ENCODE measurements at regions not wholly inside any gene's neighbourhood (a gene's known extent, or its start where the extent isn't known, plus 50 kb on each side); places are given as distances from the start of the nearest gene placed in this dataset.

DNA sequence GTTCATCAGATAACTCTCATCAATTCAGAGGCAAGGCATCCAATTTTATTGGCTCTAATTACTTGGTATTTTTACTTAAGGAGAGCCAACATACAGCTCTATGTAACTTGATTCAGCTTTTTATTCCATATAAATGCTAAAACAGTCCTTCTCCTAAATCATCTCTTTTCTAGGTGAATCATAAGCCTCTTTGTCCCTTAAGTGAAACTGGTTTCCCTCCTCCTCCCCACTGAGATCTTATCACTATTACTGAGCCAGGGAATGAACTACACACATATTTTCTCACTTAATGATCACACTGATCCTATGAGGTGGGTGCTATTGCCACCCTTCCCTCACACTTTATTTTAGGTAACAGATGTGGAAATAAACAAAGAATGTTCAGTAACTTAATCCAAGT lies 1143.8 kb downstream of the MAT2B start:
- Mint-ChIP-seq H3K27ac (no peak overlapping the region), H3K4me3 (no peak overlapping the region), H3K36me3 (ENCODE audit: low read depth) (no peaks in the 10 kb centered on the region), H3K9me3 (peaks cover 7% of the 10 kb centered on the region), H3K4me1 (ENCODE audit: low read depth) (peaks cover 33% of the 10 kb centered on the region), H3K27me3 (no peaks in the 10 kb centered on the region)
- intact Hi-C loops (cut with micrococcal nuclease), result no loop called here

GRCh38 chr5:164650427-164650826 lies 1145.0 kb downstream of the MAT2B start:
- H3K27me3 Mint-ChIP-seq, result no peaks in the 10 kb centered on the region
- H3K27ac Mint-ChIP-seq, result no peak overlapping the region
- H3K4me1 Mint-ChIP-seq (ENCODE audit: low read depth), result peaks cover 33% of the 10 kb centered on the region
- H3K36me3 Mint-ChIP-seq (ENCODE audit: low read depth), result no peaks in the 10 kb centered on the region
- H3K9me3 Mint-ChIP-seq, result peaks cover 16% of the 10 kb centered on the region
- no peak overlapping the region for H3K4me3 Mint-ChIP-seq
- intact Hi-C loops (cut with micrococcal nuclease), result no loop called here

DNA sequence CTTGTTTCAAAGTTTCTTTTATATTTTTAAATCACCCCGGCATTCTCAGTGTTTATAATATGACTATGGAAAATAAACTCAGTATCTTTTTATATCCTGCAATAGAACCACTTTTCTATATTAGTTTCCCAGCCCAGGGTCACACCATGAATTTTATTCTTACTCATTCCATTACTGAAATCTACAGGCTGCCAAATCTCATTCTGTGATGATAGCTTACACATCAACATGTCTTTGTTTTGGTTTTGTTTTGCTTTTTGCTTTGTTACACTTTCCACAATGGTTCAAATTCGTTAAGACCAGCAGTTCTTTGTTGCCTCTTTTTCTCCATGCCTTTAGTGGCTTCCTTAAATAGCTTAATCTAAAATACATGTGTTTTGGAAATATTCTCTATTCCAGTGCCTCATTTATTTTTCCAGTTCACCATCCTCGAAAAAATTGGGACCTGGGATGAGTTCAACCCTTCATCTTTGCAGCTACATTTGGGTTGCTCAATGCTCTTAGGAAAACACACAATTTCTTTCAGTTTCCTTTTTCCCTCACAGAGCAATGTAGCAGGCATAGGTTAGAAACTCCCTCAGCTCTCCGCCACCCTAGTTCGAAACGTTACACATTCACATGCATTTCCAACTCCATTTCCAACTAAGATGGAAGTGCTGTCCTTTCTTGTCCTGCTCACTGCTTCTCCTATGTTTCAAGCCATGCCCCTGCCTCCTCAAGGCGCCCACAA lies 1146.3 kb downstream of the MAT2B start:
- H3K36me3 Mint-ChIP-seq (ENCODE audit: low read depth), result no peaks in the 10 kb centered on the region
- peak overlapping the region; percentile 6 for H3K27ac Mint-ChIP-seq
- intact Hi-C loops (cut with micrococcal nuclease), result no loop called here

GRCh38 chr5:164652276-164652660 lies 1146.8 kb downstream of the MAT2B start:
- peaks cover 16% of the 10 kb centered on the region for H3K9me3 Mint-ChIP-seq
- H3K4me3 Mint-ChIP-seq, result no peak overlapping the region
- intact Hi-C loops (cut with micrococcal nuclease), result no loop called here
- peaks cover 33% of the 10 kb centered on the region for H3K4me1 Mint-ChIP-seq (ENCODE audit: low read depth)
- peak overlapping the region; percentile 6 for H3K27ac Mint-ChIP-seq
- H3K27me3 Mint-ChIP-seq, result no peaks in the 10 kb centered on the region
- no peaks in the 10 kb centered on the region for H3K36me3 Mint-ChIP-seq (ENCODE audit: low read depth)

More for the DNA sequence above, 1146.3 kb downstream of the MAT2B start:
- Mint-ChIP-seq H3K27me3 (no peaks in the 10 kb centered on the region), H3K4me1 (ENCODE audit: low read depth) (peaks cover 33% of the 10 kb centered on the region), H3K9me3 (peaks cover 16% of the 10 kb centered on the region), H3K4me3 (no peak overlapping the region)

GRCh38 chr5:164663198-164663989 lies 1158.0 kb downstream of the MAT2B start:
- no peaks in the 10 kb centered on the region for H3K27me3 Mint-ChIP-seq
- H3K9me3 Mint-ChIP-seq, result no peaks in the 10 kb centered on the region
- no peaks in the 10 kb centered on the region for H3K36me3 Mint-ChIP-seq (ENCODE audit: low read depth)
- intact Hi-C loops (cut with micrococcal nuclease), result no loop called here
- no peak overlapping the region for H3K4me3 Mint-ChIP-seq
- no peaks in the 10 kb centered on the region for H3K4me1 Mint-ChIP-seq (ENCODE audit: low read depth)
- no peak overlapping the region for H3K27ac Mint-ChIP-seq

- H3K27ac Mint-ChIP-seq, result no peak overlapping the region
- intact Hi-C loops (cut with micrococcal nuclease), result no loop called here
- H3K4me3 Mint-ChIP-seq, result no peak overlapping the region
- no peaks in the 10 kb centered on the region for H3K4me1 Mint-ChIP-seq (ENCODE audit: low read depth)
- no peaks in the 10 kb centered on the region for H3K36me3 Mint-ChIP-seq (ENCODE audit: low read depth)
- H3K9me3 Mint-ChIP-seq, result no peaks in the 10 kb centered on the region
- H3K27me3 Mint-ChIP-seq, result no peaks in the 10 kb centered on the region
Measured at GRCh38 chr5:164671640-164672039, 1166.2 kb downstream of the MAT2B start.

DNA sequence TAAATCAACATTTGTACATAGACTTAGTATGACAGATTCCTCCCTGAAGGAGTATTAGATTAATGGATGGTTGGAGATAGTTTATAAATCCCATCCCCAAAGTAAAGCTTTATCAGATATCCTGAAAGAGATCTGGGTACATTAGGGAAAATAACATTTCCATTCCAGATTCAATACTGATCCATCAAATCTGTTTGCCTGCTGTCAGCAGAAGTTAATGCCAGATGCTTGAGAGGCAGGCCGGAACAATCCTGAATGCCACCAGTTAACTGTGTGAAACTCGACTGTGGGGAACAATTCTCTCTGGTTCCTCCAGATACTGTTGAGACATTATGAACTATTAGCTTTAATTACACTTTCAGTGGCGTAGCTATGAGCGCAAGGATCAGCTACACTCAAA lies 1166.8 kb downstream of the MAT2B start:
- no peaks in the 10 kb centered on the region for H3K27me3 Mint-ChIP-seq
- no peak overlapping the region for H3K27ac Mint-ChIP-seq
- intact Hi-C loops (cut with micrococcal nuclease), result no loop called here
- no peak overlapping the region for H3K4me3 Mint-ChIP-seq
- H3K36me3 Mint-ChIP-seq (ENCODE audit: low read depth), result no peaks in the 10 kb centered on the region
- H3K9me3 Mint-ChIP-seq, result no peaks in the 10 kb centered on the region
- H3K4me1 Mint-ChIP-seq (ENCODE audit: low read depth), result no peaks in the 10 kb centered on the region

GRCh38 chr5:164672931-164673694 lies 1167.7 kb downstream of the MAT2B start:
- Mint-ChIP-seq H3K4me3 (no peak overlapping the region), H3K4me1 (ENCODE audit: low read depth) (no peaks in the 10 kb centered on the region), H3K27me3 (no peaks in the 10 kb centered on the region), H3K9me3 (no peaks in the 10 kb centered on the region), H3K27ac (no peak overlapping the region), H3K36me3 (ENCODE audit: low read depth) (no peaks in the 10 kb centered on the region)
- intact Hi-C loops (cut with micrococcal nuclease), result no loop called here

DNA sequence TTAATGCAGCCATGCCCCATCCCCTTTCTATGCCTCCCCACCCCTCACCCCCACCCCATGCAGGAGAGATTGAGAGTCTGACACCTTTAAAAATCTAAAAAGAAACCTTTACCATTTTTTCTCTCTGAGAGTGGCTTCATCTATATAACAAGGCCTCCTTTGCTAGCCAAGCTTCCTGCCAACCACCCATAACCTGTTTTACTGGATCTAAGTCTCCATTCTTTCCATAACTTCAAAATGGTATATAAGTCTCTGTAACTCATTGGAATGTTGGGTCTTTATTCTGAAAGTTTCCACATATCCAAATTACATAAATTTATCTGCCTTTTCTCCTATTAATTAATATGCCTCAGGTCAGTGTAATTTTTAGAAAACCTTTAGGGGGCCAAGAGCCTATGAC lies 1174.0 kb downstream of the MAT2B start:
- no peaks in the 10 kb centered on the region for H3K27me3 Mint-ChIP-seq
- no peaks in the 10 kb centered on the region for H3K4me1 Mint-ChIP-seq (ENCODE audit: low read depth)
- no peak overlapping the region for H3K27ac Mint-ChIP-seq
- intact Hi-C loops (cut with micrococcal nuclease), result no loop called here
- H3K9me3 Mint-ChIP-seq, result no peaks in the 10 kb centered on the region
- no peaks in the 10 kb centered on the region for H3K36me3 Mint-ChIP-seq (ENCODE audit: low read depth)
- no peak overlapping the region for H3K4me3 Mint-ChIP-seq

DNA sequence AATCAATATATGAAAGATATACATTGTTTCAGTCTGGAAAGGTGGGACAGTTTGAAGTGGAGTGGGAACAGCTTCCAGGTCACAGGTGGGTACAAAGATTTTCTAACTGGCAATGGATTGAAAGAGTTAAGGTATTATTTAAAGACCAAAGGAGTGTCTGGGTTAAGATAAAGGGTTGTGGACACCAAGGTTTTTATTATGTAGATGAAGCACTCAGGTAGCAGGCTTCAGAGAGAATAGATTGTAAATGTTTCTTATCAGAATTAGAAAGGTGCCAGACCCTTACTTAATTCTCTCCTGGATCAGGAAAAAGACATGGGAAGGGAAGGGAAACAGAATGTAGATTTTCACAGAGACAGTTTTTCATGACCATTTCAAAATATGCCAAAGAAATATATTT lies 1174.8 kb downstream of the MAT2B start:
- Mint-ChIP-seq H3K27ac (no peak overlapping the region), H3K4me3 (no peak overlapping the region), H3K4me1 (ENCODE audit: low read depth) (no peaks in the 10 kb centered on the region), H3K27me3 (no peaks in the 10 kb centered on the region), H3K36me3 (ENCODE audit: low read depth) (no peaks in the 10 kb centered on the region), H3K9me3 (no peaks in the 10 kb centered on the region)
- intact Hi-C loops (cut with micrococcal nuclease), result no loop called here

GRCh38 chr5:164680812-164681520 lies 1175.5 kb downstream of the MAT2B start:
- Mint-ChIP-seq H3K27ac (no peak overlapping the region), H3K9me3 (no peaks in the 10 kb centered on the region)
- intact Hi-C loops (cut with micrococcal nuclease), result no loop called here

DNA sequence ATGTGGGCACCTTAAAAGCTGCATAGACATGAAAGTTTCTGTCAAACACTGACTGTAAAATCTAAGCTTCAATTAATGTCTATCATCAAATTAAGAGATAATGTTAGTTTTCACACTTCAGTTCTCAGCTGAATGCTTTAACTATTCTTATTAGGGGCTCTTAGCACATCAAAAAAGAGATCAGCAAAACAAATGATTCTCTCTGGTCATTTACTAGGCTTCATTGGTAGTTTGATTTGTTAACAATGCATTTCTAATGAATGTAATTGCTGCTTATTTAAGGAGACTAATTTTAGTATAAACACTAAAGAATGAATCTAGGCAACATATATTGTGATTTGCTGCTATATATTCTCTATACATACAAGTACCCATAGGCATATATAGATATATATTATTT lies 1182.0 kb downstream of the MAT2B start:
- no peaks in the 10 kb centered on the region for H3K9me3 Mint-ChIP-seq

More at GRCh38 chr5:164680812-164681520, 1175.5 kb downstream of the MAT2B start:
- Mint-ChIP-seq H3K36me3 (ENCODE audit: low read depth) (no peaks in the 10 kb centered on the region), H3K4me3 (no peak overlapping the region), H3K4me1 (ENCODE audit: low read depth) (no peaks in the 10 kb centered on the region), H3K27me3 (no peaks in the 10 kb centered on the region)

GRCh38 chr5:164688437-164688836 lies 1183.0 kb downstream of the MAT2B start:
- no peaks in the 10 kb centered on the region for H3K36me3 Mint-ChIP-seq (ENCODE audit: low read depth)
- no peak overlapping the region for H3K27ac Mint-ChIP-seq
- H3K9me3 Mint-ChIP-seq, result peaks cover 1% of the 10 kb centered on the region
- no peak overlapping the region for H3K4me3 Mint-ChIP-seq
- H3K4me1 Mint-ChIP-seq (ENCODE audit: low read depth), result no peaks in the 10 kb centered on the region
- intact Hi-C loops (cut with micrococcal nuclease), result no loop called here
- H3K27me3 Mint-ChIP-seq, result no peaks in the 10 kb centered on the region

More for the DNA sequence above, 1182.0 kb downstream of the MAT2B start:
- H3K4me3 Mint-ChIP-seq, result no peak overlapping the region
- intact Hi-C loops (cut with micrococcal nuclease), result no loop called here
- no peak overlapping the region for H3K27ac Mint-ChIP-seq
- H3K27me3 Mint-ChIP-seq, result no peaks in the 10 kb centered on the region
- no peaks in the 10 kb centered on the region for H3K4me1 Mint-ChIP-seq (ENCODE audit: low read depth)
- H3K36me3 Mint-ChIP-seq (ENCODE audit: low read depth), result no peaks in the 10 kb centered on the region

Data from dendritic cell treated with granulocyte-macrophage colony-stimulating factor and Interleukin-4, amounts not matched to agents 40 ng/mL and 50 ng/mL, for 4 days (primary cell).